OCI-LY3 (cell line): ENCODE measurements at regions not wholly inside any gene's neighbourhood (a gene's known extent, or its start where the extent isn't known, plus 50 kb on each side); places are given as distances from the start of the nearest gene placed in this dataset.

Source experiments
- CTCF ChIP-seq: fragments of 200-600, 300-600 bp; sonication (generic); IDR thresholded peaks from 2 replicates; pipeline ENCODE4 v1.5.1; 2014; ENCODE audit warnings: antibody characterized with exemption, low read length, low read depth
- EZH2phosphoT487 ChIP-seq: fragments of 200-600 bp; shearing (Covaris generic); IDR thresholded peaks from 2 replicates; pipeline ENCODE4 v1.6.1; 2018; ENCODE audit warnings: antibody characterized with exemption, mixed run types, low read depth

GRCh38 chr3:28800203-28800602 lies 451.6 kb upstream of the AZI2 start:
- TF ChIP-seq CTCF: no peak
- TF ChIP-seq EZH2phosphoT487: no peak
